ENCODE measurements at regions not wholly inside any gene's neighbourhood (a gene's known extent, or its start where the extent isn't known, plus 50 kb on each side); places are given as distances from the start of the nearest gene placed in this dataset.

GRCh38 chr17:5747964-5748363 is 163.7 kb upstream of the NLRP1 start:
- Histone ChIP-seq H3K36me3 (ENCODE audit: control insufficient read depth in 4 of 4, insufficient read depth in 3 of 4, low read depth in 1 of 4, low read length in 3 of 4) (no peaks in the 10 kb centered on the region), H3K4me3 (ENCODE audit: low read depth in 1 of 3, low read length in 3 of 3) (no peak overlapping the region), H3K9ac (ENCODE audit: low read depth in 1 of 2, low read length in 2 of 2) (no peak overlapping the region), H3K9me3 (ENCODE audit: control insufficient read depth in 4 of 4, low read length in 3 of 4) (no peaks in the 10 kb centered on the region), H3K4me1 (ENCODE audit: control insufficient read depth in 4 of 4, insufficient read depth in 4 of 4, low read length in 3 of 4) (no peaks in the 10 kb centered on the region), H3K27ac (ENCODE audit: low read depth in 1 of 2, low read length in 2 of 2) (no peak overlapping the region), H3K27me3 (ENCODE audit: control insufficient read depth in 4 of 4, insufficient read depth in 4 of 4, low read length in 3 of 4) (no peaks in the 10 kb centered on the region)
- TF ChIP-seq CTCF (IDR thresholded peaks at IDR 0.05; ENCODE audit: low read depth, low read length, missing input control): no peak
- 93% methylated on average over 4 of the region's 4 CpGs for WGBS
- DNase-seq (ENCODE audit: low spot score): no peak

GRCh38 chr17:5753421-5753820 is 169.1 kb upstream of the NLRP1 start:
- Histone ChIP-seq H3K4me1 (ENCODE audit: control insufficient read depth in 4 of 4, insufficient read depth in 4 of 4, low read length in 3 of 4) (peaks cover 0 to 6% (median 2%) of the 10 kb centered on the region in 4 donors), H3K9me3 (ENCODE audit: control insufficient read depth in 4 of 4, low read length in 3 of 4) (no peaks in the 10 kb centered on the region), H3K27ac (ENCODE audit: low read depth in 1 of 2, low read length in 2 of 2) (no peak overlapping the region), H3K9ac (ENCODE audit: low read depth in 1 of 2, low read length in 2 of 2) (no peak overlapping the region), H3K36me3 (ENCODE audit: control insufficient read depth in 4 of 4, insufficient read depth in 3 of 4, low read depth in 1 of 4, low read length in 3 of 4) (no peaks in the 10 kb centered on the region), H3K4me3 (ENCODE audit: low read depth in 1 of 3, low read length in 3 of 3) (no peak overlapping the region), H3K27me3 (ENCODE audit: control insufficient read depth in 4 of 4, insufficient read depth in 4 of 4, low read length in 3 of 4) (no peaks in the 10 kb centered on the region)
- WGBS: 86% methylated on average over 2 of the region's 2 CpGs
- TF ChIP-seq RAD21 (IDR thresholded peaks at IDR 0.05): no peak
- no peak for TF ChIP-seq FOXA1 (IDR thresholded peaks at IDR 0.05)
- no peak for DNase-seq (ENCODE audit: low spot score)

GRCh38 chr17:5757314-5757907 is 173.1 kb upstream of the NLRP1 start:
- peaks cover 0 to 2% (median 0%) of the 10 kb centered on the region in 4 donors for H3K27me3 ChIP-seq (ENCODE audit: control insufficient read depth in 4 of 4, insufficient read depth in 4 of 4, low read length in 3 of 4)

GRCh38 chr17:5758651-5759050 is 174.3 kb upstream of the NLRP1 start:
- H3K27me3 ChIP-seq (ENCODE audit: control insufficient read depth in 4 of 4, insufficient read depth in 4 of 4, low read length in 3 of 4): peaks cover 0 to 2% (median 0%) of the 10 kb centered on the region in 4 donors
- H3K9ac ChIP-seq (ENCODE audit: low read depth in 1 of 2, low read length in 2 of 2): no peak overlapping the region
- no peaks in the 10 kb centered on the region for H3K36me3 ChIP-seq (ENCODE audit: control insufficient read depth in 4 of 4, insufficient read depth in 3 of 4, low read depth in 1 of 4, low read length in 3 of 4)
- no peak overlapping the region for H3K27ac ChIP-seq (ENCODE audit: low read depth in 1 of 2, low read length in 2 of 2)
- H3K4me3 ChIP-seq (ENCODE audit: low read depth in 1 of 3, low read length in 3 of 3): no peak overlapping the region
- DNase-seq (ENCODE audit: low spot score): no peak
- H3K4me1 ChIP-seq (ENCODE audit: control insufficient read depth in 4 of 4, insufficient read depth in 4 of 4, low read length in 3 of 4): peaks cover 0 to 6% (median 2%) of the 10 kb centered on the region in 4 donors
- H3K9me3 ChIP-seq (ENCODE audit: control insufficient read depth in 4 of 4, low read length in 3 of 4): no peaks in the 10 kb centered on the region
- no peak for TF ChIP-seq TAF1 (conservative IDR thresholded peaks at IDR 0.05)
- TF ChIP-seq JUND (IDR thresholded peaks at IDR 0.05): no peak
- no peak for TF ChIP-seq RXRA (IDR thresholded peaks at IDR 0.05)
- TF ChIP-seq ZBTB33 (IDR thresholded peaks at IDR 0.05): no peak
- no peak for TF ChIP-seq RAD21 (IDR thresholded peaks at IDR 0.05)
- no peak for TF ChIP-seq REST (IDR thresholded peaks at IDR 0.05)
- TF ChIP-seq SP1 (IDR thresholded peaks at IDR 0.05): no peak
- no peak for TF ChIP-seq FOXA1 (IDR thresholded peaks at IDR 0.05)
- no peak for TF ChIP-seq EGR1 (IDR thresholded peaks at IDR 0.05; ENCODE audit: low read depth in 2 of 2)
- TF ChIP-seq HNF4G (IDR thresholded peaks at IDR 0.05): no peak

More at GRCh38 chr17:5757314-5757907, 173.1 kb upstream of the NLRP1 start:
- Histone ChIP-seq H3K27ac (ENCODE audit: low read depth in 1 of 2, low read length in 2 of 2) (no peak overlapping the region), H3K9ac (ENCODE audit: low read depth in 1 of 2, low read length in 2 of 2) (no peak overlapping the region), H3K9me3 (ENCODE audit: control insufficient read depth in 4 of 4, low read length in 3 of 4) (no peaks in the 10 kb centered on the region), H3K36me3 (ENCODE audit: control insufficient read depth in 4 of 4, insufficient read depth in 3 of 4, low read depth in 1 of 4, low read length in 3 of 4) (no peaks in the 10 kb centered on the region), H3K4me1 (ENCODE audit: control insufficient read depth in 4 of 4, insufficient read depth in 4 of 4, low read length in 3 of 4) (peaks cover 0 to 6% (median 2%) of the 10 kb centered on the region in 4 donors), H3K4me3 (ENCODE audit: low read depth in 1 of 3, low read length in 3 of 3) (no peak overlapping the region)
- 26% methylated on average over 8 of the region's 8 CpGs for WGBS
- no peak for DNase-seq (ENCODE audit: low spot score)
- TF ChIP-seq MAX (IDR thresholded peaks at IDR 0.05) (no peak), HNF4G (IDR thresholded peaks at IDR 0.05) (no peak), ATF3 (IDR thresholded peaks at IDR 0.05) (no peak), SP1 (IDR thresholded peaks at IDR 0.05) (no peak), NR2F2 (IDR thresholded peaks at IDR 0.05) (no peak), YY1 (IDR thresholded peaks at IDR 0.05) (no peak), GABPA (IDR thresholded peaks at IDR 0.05 in 1 of 2, conservative IDR thresholded peaks at IDR 0.05 in 1 of 2) (no peak), TAF1 (conservative IDR thresholded peaks at IDR 0.05) (no peak)
